ENCODE measurements at regions not wholly inside any gene's neighbourhood (a gene's known extent, or its start where the extent isn't known, plus 50 kb on each side); places are given as distances from the start of the nearest gene placed in this dataset.

GRCh38 chr6:6982663-6983062, 125.1 kb upstream of the RREB1 start:
- TF ChIP-seq CTCF (conservative IDR thresholded peaks at IDR 0.05; ENCODE audit: low read depth, low read length) (no peak), EZH2 (IDR thresholded peaks at IDR 0.05; ENCODE audit: borderline replicate concordance, low read depth, low read length, poor library complexity, severe bottlenecking) (no peak)
